GM12878 (cell line): ENCODE measurements at regions not wholly inside any gene's neighbourhood (a gene's known extent, or its start where the extent isn't known, plus 50 kb on each side); places are given as distances from the start of the nearest gene placed in this dataset.

ENCODE experiments used
- ATAC-seq: fragments of 200-7000 bp; cut with Tn5 transposase; 3 replicates; pipeline ENCODE4 v1.9.1; 2020; ENCODE audit warnings: mild to moderate bottlenecking, moderate library complexity
- BruUV-seq: library from RNA; stranded (reverse); fragments of 400-500 nt; replicated peaks from 2 replicates; lab custom pipeline; 2021; lab: Mats Ljungman, UMichigan
- CTCF ChIA-PET: fragments of 300-600 bp; sonication (Branson Sonifier 250); formaldehyde crosslinking; extraction: SDS; loops from one replicate; lab custom pipeline; 2021; ENCODE audit warnings: inconsistent platforms; lab: Yijun Ruan, JAX
- POLR2A ChIA-PET: fragments of 350-600 bp; formaldehyde crosslinking; extraction: SDS; loops from one replicate; lab custom pipeline; 2021; ENCODE audit warnings: inconsistent platforms; lab: Charles Lee
- RAD21 ChIA-PET: fragments of 300-600 bp; sonication (Branson Sonifier 250); formaldehyde crosslinking; loops from one replicate; lab custom pipeline; 2023; ENCODE audit warnings: antibody characterized with exemption; ENCODE audit not compliant: unreplicated experiment; lab: Charles Lee
- SMC1A ChIA-PET: fragments of 300-600 bp; sonication (Branson Sonifier 250); formaldehyde crosslinking; loops from one replicate; lab custom pipeline; 2023; ENCODE audit not compliant: unreplicated experiment, uncharacterized antibody; lab: Charles Lee
- DNase-seq: peaks from one replicate; pipeline ENCODE4 v3.0.0-alpha.2; 2011; ENCODE audit warnings: low read depth, low spot score
- FAIRE-seq: peaks from 3 replicates; lab custom pipeline; 2011; peaks lifted over from hg19 to GRCh38; lab: Jason Lieb, UNC
- H2AFZ ChIP-seq: 2 replicates; pipeline ENCODE4 v1.6.0; 2011; ENCODE audit warnings: low read depth, low read length, control low read depth; ENCODE audit not compliant: control insufficient read depth
- H3K27ac ChIP-seq: 2 replicates; pipeline ENCODE4 v1.5.1; 2011; ENCODE audit warnings: control low read depth; ENCODE audit not compliant: control insufficient read depth, insufficient read depth
- H3K27me3 ChIP-seq, 2 experiments: replicated peaks in 1 of 2; 2 replicates each; pipeline versions ENCODE4 v1.6.0 to v1.6.1; 2011; ENCODE audit warnings: low read length in 1 of 2; ENCODE audit not compliant: control insufficient read depth in 2 of 2, insufficient read depth in 2 of 2
- H3K36me3 ChIP-seq, 2 experiments: 2 replicates each; pipeline ENCODE4 v1.5.1; 2011; ENCODE audit warnings: low read length in 1 of 2; ENCODE audit not compliant: control insufficient read depth in 2 of 2, insufficient read depth in 2 of 2
- H3K4me1 ChIP-seq: 2 replicates; pipeline ENCODE4 v1.6.1; 2011; ENCODE audit warnings: mild to moderate bottlenecking, low read length, moderate library complexity, mixed read lengths; ENCODE audit not compliant: control insufficient read depth, insufficient read depth
- H3K4me2 ChIP-seq: 2 replicates; pipeline ENCODE4 v1.6.0; 2011; ENCODE audit warnings: control low read depth; ENCODE audit not compliant: control insufficient read depth, insufficient read depth
- H3K4me3 ChIP-seq: fragments of 200-600 bp; sonication (generic); 2 replicates; pipeline ENCODE4 v1.5.1; 2016
- H3K79me2 ChIP-seq: 2 replicates; pipeline ENCODE4 v1.6.0; 2011; ENCODE audit warnings: low read length; ENCODE audit not compliant: control insufficient read depth, insufficient read depth
- H3K9ac ChIP-seq: 2 replicates; pipeline ENCODE4 v1.8.0; 2011; ENCODE audit warnings: low read length, control low read depth, mixed read lengths; ENCODE audit not compliant: control insufficient read depth, insufficient read depth
- H3K9me3 ChIP-seq: replicated peaks from 3 replicates; pipeline ENCODE4 v1.5.1; 2011; ENCODE audit warnings: mild to moderate bottlenecking, low read length; ENCODE audit not compliant: control insufficient read depth, insufficient read depth
- H4K20me1 ChIP-seq: 2 replicates; pipeline ENCODE4 v1.6.0; 2011; ENCODE audit not compliant: control insufficient read depth, insufficient read depth
- BCL3 ChIP-seq: IDR thresholded peaks from 2 replicates; pipeline ENCODE4 v1.6.1; 2011; ENCODE audit warnings: borderline replicate concordance, low read depth, mild to moderate bottlenecking, moderate library complexity, low read length; ENCODE audit not compliant: insufficient read depth, poor library complexity, severe bottlenecking
- BMI1 ChIP-seq: fragments of 450-650 bp; IDR thresholded peaks from 2 replicates; pipeline ENCODE4 v1.6.1; 2016; ENCODE audit warnings: mild to moderate bottlenecking, moderate library complexity, borderline replicate concordance
- CBFB ChIP-seq: IDR thresholded peaks from 2 replicates; pipeline ENCODE4 v1.6.1; 2016; ENCODE audit warnings: antibody characterized with exemption, low read depth
- DPF2 ChIP-seq: fragments of 450-650 bp; IDR thresholded peaks from 2 replicates; pipeline ENCODE4 v1.6.1; 2017; ENCODE audit warnings: mild to moderate bottlenecking
- JUND ChIP-seq: IDR thresholded peaks from 2 replicates; pipeline ENCODE4 v1.6.1; 2012; ENCODE audit warnings: low read depth, mild to moderate bottlenecking, low read length, improper control_type of control experiment, moderate library complexity
- KAT2A ChIP-seq: conservative IDR thresholded peaks from 2 replicates; pipeline ENCODE4 v1.6.1; 2011; ENCODE audit warnings: low read depth, low read length; ENCODE audit not compliant: control insufficient read depth
- MEF2B ChIP-seq: fragments of 450-650 bp; IDR thresholded peaks from 2 replicates; pipeline ENCODE4 v1.6.1; 2018; ENCODE audit warnings: mild to moderate bottlenecking, moderate library complexity; ENCODE audit not compliant: partially characterized antibody, poor library complexity, severe bottlenecking
- MXI1 ChIP-seq: fragments of 150-350 bp; IDR thresholded peaks from 2 replicates; pipeline ENCODE4 v1.6.1; 2011; ENCODE audit warnings: low read depth, mild to moderate bottlenecking, inconsistent platforms, low read length, improper control_type of control experiment
- RB1 ChIP-seq: fragments of 450-650 bp; formaldehyde crosslinking; IDR thresholded peaks from 2 replicates; pipeline ENCODE4 v1.6.1; 2017; ENCODE audit warnings: mild to moderate bottlenecking, borderline replicate concordance
- SMARCA5 ChIP-seq: fragments of 450-650 bp; IDR thresholded peaks from 2 replicates; pipeline ENCODE4 v1.6.1; 2017; ENCODE audit warnings: mild to moderate bottlenecking
- STAT3 ChIP-seq: IDR thresholded peaks from 2 replicates; pipeline ENCODE4 v1.6.1; 2011; ENCODE audit warnings: low read depth, low read length, improper control_type of control experiment
- SUZ12 ChIP-seq: fragments of 200-600 bp; sonication (generic); IDR thresholded peaks from one replicate; pipeline ENCODE4 v1.6.1; 2018; ENCODE audit warnings: antibody characterized with exemption, mild to moderate bottlenecking; ENCODE audit not compliant: unreplicated experiment
- WGBS: methylation state at CpG from one replicate; pipeline ENCODE4 v1.1.6; 2016; ENCODE audit warnings: low lambda C conversion rate; ENCODE audit not compliant: insufficient replicate concordance, insufficient coverage; ENCODE audit errors: missing lambda C conversion rate; 5-methylcytosine and 5-hydroxymethylcytosine counted together
- in situ Hi-C: fragments of 300-500 bp; cut with MboI; formaldehyde crosslinking; loops from 9 replicates; pipeline ENCODE4 v1.14.3; 2018; ENCODE audit warnings: mixed read lengths
- intact Hi-C: fragments of 100-400 bp; cut with micrococcal nuclease; formaldehyde crosslinking; loops from one replicate; pipeline ENCODE4 v1.14.2; 2022; ENCODE audit not compliant: unreplicated experiment
- TF ChIP-seq, protein P1 (sequence below): fragments of 450-650 bp; IDR thresholded peaks from 2 replicates; pipeline ENCODE4 v1.6.1; 2016; ENCODE audit warnings: mild to moderate bottlenecking
- TF ChIP-seq, protein P2 (sequence below), 3 experiments: IDR thresholded peaks in 2 of 3; conservative IDR thresholded peaks in 1 of 3; 2 replicates each; pipeline ENCODE4 v1.5.1; 2011; ENCODE audit warnings: low read depth in 3 of 3, low read length in 3 of 3, mild to moderate bottlenecking in 3 of 3, control low read depth in 2 of 3, moderate library complexity in 2 of 3, inconsistent platforms in 1 of 3, mixed read lengths in 1 of 3; ENCODE audit not compliant: control insufficient read depth in 2 of 3, insufficient read depth in 1 of 3; ENCODE audit errors: extremely low read depth in 1 of 3

DNA sequence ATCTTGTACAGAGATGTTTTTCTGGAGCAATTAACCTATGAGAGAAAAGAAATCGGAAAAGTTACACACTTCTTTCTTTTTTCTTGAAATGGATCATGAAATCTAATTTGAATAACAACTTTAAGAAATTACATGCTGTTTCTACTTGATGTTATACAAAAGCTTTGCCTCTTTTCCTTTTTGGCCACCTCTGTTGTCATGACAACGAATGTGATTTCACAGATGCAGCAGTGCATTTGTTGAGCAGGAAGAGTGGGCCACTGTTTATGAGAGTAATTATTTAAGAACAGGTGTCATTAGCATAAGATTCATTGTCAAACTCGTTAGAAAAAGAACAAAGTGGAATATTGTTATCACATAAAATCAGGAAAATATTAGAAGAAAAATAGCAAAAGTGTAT, 148.3 kb upstream of the IMPG1 start:
- Histone ChIP-seq H3K36me3 (no peaks in the 10 kb centered on the region), H3K27me3 (no peaks in the 10 kb centered on the region)
- BruUV-seq: no TSS peak
- TF ChIP-seq, protein P1, sequence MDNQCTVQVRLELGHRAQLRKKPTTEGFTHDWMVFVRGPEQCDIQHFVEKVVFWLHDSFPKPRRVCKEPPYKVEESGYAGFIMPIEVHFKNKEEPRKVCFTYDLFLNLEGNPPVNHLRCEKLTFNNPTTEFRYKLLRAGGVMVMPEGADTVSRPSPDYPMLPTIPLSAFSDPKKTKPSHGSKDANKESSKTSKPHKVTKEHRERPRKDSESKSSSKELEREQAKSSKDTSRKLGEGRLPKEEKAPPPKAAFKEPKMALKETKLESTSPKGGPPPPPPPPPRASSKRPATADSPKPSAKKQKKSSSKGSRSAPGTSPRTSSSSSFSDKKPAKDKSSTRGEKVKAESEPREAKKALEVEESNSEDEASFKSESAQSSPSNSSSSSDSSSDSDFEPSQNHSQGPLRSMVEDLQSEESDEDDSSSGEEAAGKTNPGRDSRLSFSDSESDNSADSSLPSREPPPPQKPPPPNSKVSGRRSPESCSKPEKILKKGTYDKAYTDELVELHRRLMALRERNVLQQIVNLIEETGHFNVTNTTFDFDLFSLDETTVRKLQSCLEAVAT: no peak
- TF ChIP-seq KAT2A: no peak
- no peak for TF ChIP-seq JUND
- TF ChIP-seq BMI1: 0 out of 2 replicates have a peak, but pooled peaks have one; percentile 36
- TF ChIP-seq, all 136 proteins: peak for 1
- in situ Hi-C loops: no loop called here
- DNase-seq (no peak), ATAC-seq (no peak), FAIRE-seq (no peak)
- Histone ChIP-seq H3K4me3 (no peak overlapping the region), H3K4me1 (no peaks in the 10 kb centered on the region), H3K27ac (no peak overlapping the region), H3K79me2 (no peaks in the 10 kb centered on the region), H4K20me1 (no peaks in the 10 kb centered on the region), H3K4me2 (no peak overlapping the region), H3K9ac (no peak overlapping the region), H3K9me3 (no peaks in the 10 kb centered on the region), H2AFZ (no peak overlapping the region)
- RAD21 ChIA-PET: no interaction called here
- CTCF ChIA-PET: no interaction called here
- intact Hi-C loops: no loop called here
- WGBS: 6% methylated on average over 3 of the region's 3 CpGs
- SMC1A ChIA-PET: no interaction called here
- POLR2A ChIA-PET: no interaction called here

GRCh38 chr6:76217606-76218005, 145.1 kb upstream of the IMPG1 start:
- no TSS peak for BruUV-seq
- TF ChIP-seq DPF2: no peak
- TF ChIP-seq RB1: no peak
- no peak for TF ChIP-seq CBFB
- no peak for TF ChIP-seq STAT3
- TF ChIP-seq BCL3: no peak
- no peak for TF ChIP-seq SUZ12
- no peak for TF ChIP-seq SMARCA5
- no peak for TF ChIP-seq MXI1
- TF ChIP-seq MEF2B: no peak
- TF ChIP-seq, protein P2, sequence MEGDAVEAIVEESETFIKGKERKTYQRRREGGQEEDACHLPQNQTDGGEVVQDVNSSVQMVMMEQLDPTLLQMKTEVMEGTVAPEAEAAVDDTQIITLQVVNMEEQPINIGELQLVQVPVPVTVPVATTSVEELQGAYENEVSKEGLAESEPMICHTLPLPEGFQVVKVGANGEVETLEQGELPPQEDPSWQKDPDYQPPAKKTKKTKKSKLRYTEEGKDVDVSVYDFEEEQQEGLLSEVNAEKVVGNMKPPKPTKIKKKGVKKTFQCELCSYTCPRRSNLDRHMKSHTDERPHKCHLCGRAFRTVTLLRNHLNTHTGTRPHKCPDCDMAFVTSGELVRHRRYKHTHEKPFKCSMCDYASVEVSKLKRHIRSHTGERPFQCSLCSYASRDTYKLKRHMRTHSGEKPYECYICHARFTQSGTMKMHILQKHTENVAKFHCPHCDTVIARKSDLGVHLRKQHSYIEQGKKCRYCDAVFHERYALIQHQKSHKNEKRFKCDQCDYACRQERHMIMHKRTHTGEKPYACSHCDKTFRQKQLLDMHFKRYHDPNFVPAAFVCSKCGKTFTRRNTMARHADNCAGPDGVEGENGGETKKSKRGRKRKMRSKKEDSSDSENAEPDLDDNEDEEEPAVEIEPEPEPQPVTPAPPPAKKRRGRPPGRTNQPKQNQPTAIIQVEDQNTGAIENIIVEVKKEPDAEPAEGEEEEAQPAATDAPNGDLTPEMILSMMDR (IDR thresholded peaks at IDR 0.05 in 2 of 3, conservative IDR thresholded peaks at IDR 0.05 in 1 of 3; ENCODE audit: control insufficient read depth in 2 of 3, extremely low read depth in 1 of 3, insufficient read depth in 1 of 3, low read depth in 3 of 3, low read length in 3 of 3): no peak

More at GRCh38 chr6:76217606-76218005, 145.1 kb upstream of the IMPG1 start:
- in situ Hi-C loops: no loop called here
- Histone ChIP-seq H2AFZ (no peak overlapping the region), H3K4me1 (no peaks in the 10 kb centered on the region), H3K9ac (no peak overlapping the region), H3K79me2 (no peaks in the 10 kb centered on the region), H3K9me3 (no peaks in the 10 kb centered on the region), H3K4me3 (no peak overlapping the region), H3K36me3 (no peaks in the 10 kb centered on the region), H4K20me1 (no peaks in the 10 kb centered on the region), H3K27me3 (no peaks in the 10 kb centered on the region), H3K27ac (no peak overlapping the region), H3K4me2 (no peak overlapping the region)
- ChIA-PET RAD21 (no interaction called here), CTCF (no interaction called here), POLR2A (no interaction called here), SMC1A (interaction anchor here (0.8 kb wide), 1 partner anchor 9 kb away, joined by 3 read pairs; no protein-coding TSS in a partner anchor)
- whole genome bisulfite sequencing: 84% methylated on average over 2 of the region's 2 CpGs
- ATAC-seq (no peak), DNase-seq (no peak), FAIRE-seq (no peak)
- intact Hi-C loops: no loop called here
